SK-N-MC (cell line): ENCODE measurements at regions not wholly inside any gene's neighbourhood (a gene's known extent, or its start where the extent isn't known, plus 50 kb on each side); places are given as distances from the start of the nearest gene placed in this dataset.

ENCODE experiments used
- EZH2 ChIP-seq: fragments of 200-600 bp; sonication (generic); IDR thresholded peaks from one replicate; pipeline ENCODE4 v1.6.1; 2017; ENCODE audit warnings: antibody characterized with exemption
- FOXP2 ChIP-seq: optimal IDR thresholded peaks from 2 replicates; pipeline ENCODE3; 2011; ENCODE audit warnings: mild to moderate bottlenecking, moderate library complexity; ENCODE audit not compliant: insufficient read depth; ENCODE audit errors: extremely low read length, control extremely low read depth
- POLR2AphosphoS5 ChIP-seq: IDR thresholded peaks from 2 replicates; pipeline ENCODE4 v1.6.1; 2012; ENCODE audit warnings: mild to moderate bottlenecking, low read depth, low read length, borderline replicate concordance

- TF ChIP-seq POLR2AphosphoS5 = no peak
- no peak for TF ChIP-seq EZH2
- no peak for TF ChIP-seq FOXP2
Measured at GRCh38 chr2:201947287-201947686, 86.4 kb upstream of the FZD7 start.
